Myocyte (in vitro differentiated cells): ENCODE measurements at regions not wholly inside any gene's neighbourhood (a gene's known extent, or its start where the extent isn't known, plus 50 kb on each side); places are given as distances from the start of the nearest gene placed in this dataset.

Source experiments
- DNase-seq: peaks from one replicate; pipeline ENCODE4 v3.0.0-alpha.2; 2012; ENCODE audit warnings: low read depth

DNA sequence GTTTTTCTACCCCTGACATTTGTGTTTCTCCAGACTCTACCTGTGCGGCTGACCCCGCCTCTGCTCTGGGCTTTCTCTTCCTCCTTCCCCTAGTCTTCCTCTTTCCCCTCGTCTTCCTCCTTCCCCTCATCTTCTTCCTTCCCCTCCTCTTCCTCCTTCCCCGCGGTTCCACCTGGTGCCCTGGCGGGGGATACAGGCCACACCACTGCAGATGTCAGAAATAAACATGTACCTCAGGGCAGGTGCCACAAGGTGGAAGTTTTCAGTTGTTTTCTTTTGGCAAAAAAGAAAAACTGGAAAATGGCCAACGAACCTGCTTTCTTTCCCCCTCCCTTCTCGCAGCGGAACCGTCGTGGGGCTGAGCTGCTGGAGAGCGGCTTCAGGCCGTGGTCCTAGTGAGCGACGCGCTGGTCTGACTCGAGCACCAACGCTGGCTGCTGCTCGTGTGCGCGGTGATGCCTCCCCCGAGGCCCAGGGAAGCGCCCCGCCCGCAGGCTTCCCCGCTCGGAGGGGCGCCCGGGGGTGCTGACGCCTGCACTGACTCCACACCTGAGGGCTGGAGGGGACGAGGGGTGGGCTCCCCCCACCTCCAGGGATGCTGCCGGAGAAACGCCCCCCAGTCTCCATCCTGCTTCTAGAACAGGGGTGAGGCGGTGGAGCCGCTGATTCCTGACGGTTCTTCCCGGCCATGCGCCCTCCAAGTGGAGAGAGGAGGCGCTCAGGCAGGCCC, 83.7 kb upstream of the ZNF516 start:
- DNase-seq: no peak

GRCh38 chr18:76573325-76574025, 78.4 kb upstream of the ZNF516 start:
- peak; percentile 18 for DNase-seq

DNA sequence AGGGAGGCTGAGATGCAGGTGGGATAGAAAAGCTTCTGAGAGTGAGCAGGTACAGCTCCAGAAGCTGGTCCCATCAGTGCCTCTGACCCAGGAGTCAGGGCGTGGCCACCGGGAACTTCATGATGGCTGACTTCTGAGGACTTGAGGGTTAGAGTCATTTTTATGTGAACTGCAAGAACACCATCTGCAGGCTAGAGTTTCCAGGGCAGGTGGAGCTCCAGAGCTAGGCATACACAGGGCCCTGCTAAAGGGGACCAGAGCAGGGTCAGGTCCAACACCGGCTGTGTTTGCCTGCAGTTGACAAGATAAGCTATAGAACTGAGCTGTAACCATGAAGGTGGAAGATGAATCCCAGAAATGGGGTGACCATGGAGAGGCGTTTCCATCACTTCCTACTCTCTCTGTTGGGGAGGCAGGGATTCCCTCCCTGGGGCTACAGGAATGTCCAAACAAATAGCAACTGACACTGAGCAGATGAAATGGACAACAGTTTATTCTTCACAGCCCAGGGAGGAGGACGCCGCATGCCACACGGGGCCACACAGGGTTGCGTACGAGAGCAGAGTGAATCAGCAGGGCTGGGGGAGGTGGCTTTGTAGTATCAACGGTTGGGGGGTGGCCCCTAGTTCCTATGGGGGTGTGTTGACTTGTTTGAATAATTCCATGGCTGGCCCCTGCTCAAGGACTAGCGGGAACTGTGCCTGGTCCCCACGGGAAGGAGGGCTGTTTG, 77.6 kb upstream of the ZNF516 start:
- no peak for DNase-seq

DNA sequence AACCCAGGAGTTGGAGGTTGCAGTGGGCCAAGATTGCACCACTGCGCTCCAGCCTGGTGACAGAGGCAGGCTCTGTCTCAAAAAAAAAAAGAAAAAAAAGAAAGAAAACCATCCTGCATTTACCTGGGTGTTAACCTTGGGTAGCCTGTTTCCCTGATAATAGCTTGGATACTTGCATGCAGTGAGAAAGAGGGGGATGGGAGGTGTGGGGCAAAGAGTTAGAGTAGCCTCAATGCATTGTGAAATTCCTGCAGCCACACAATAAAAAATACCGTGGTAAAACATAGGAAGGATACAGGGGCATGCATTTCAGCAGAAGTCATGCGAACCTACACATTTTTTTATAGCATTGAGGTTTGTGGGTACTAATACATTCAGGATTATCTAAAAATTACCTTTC, 76.6 kb upstream of the ZNF516 start:
- DNase-seq: no peak

GRCh38 chr18:76570856-76571255, 75.8 kb upstream of the ZNF516 start:
- DNase-seq: no peak

DNA sequence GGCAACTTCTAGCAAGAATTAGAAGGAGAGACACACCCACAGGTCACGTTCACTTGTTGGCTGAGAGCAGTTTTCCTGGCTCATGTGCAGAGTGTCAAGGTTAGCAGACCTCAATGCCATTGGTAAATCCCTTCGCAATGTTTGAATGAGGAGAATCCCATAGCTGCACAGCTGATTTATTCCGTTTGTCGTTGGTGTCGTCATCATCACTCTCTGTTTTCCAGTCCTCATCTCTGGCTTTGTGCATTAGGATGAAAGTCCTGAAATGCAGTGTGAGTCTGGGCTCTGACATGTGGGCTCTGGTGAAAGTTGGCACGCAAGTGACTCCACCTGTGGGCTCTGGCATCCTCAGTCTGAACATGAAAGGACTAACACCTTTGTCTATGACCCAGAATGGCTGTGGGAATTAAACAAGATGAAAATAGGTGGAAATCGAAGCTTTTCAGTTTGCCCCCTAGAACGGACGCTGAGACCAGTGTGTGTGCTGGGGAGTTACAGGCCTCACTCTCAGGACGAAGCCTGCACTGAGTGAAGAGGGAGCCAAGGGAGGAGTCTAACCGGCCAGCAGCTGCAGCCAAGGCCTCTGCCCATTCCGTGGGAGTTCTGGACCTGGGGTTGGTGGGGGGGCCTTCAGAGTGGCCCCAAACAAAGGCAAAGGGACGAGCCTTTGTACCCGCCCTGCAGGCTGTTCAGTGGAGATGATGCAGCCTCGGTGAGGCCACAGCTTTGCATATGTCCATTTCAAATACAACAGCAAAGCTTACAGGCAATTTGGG, 74.8 kb upstream of the ZNF516 start:
- no peak for DNase-seq

DNA sequence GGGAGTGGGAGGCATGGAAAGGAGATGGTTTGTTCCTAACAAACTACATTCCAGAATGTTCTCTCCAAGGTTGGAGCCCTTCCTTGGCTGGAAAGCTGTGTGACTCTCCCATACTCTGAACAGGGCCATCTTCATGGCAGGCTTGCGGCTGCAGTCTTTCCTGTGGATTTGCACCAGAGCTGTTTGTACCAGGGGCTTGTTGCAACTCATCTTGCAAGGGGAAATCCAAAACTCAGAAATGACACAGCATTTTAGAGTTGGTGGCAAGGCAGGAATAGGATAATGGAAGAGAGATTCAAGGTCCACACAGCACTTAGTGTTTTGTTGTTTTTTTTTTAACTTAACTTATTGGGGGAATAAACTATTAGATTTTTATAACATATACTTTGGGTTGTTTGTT, 73.7 kb upstream of the ZNF516 start:
- DNase-seq: no peak

DNA sequence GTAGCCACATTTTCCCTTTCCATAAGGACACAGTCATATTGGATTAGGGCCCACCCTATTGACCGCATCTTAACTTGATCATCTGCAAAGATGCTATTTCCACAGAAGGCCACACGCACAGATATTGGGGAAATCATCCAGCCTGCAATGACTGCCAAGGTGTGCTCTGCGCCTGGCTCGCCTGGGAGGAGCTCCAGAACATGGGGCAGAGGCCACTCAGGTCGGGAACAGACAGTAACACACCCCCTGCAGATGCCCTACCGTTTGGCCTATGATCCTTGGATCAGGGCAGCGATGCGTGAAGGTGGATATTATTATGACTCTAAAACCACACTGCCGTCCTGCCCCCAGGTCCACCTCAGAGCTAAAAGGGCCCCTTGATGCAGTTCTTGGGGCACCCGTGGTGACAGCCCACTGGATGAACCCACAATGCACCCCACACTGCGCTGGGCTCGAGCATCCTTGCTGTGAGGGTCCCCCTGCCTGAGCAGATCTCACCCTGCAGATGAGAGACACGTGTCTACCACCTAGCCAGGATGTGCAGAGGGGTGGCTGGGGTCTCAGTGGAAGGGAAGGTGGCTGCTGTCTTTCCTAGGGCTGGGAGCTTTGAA, 72.9 kb upstream of the ZNF516 start:
- no peak for DNase-seq

GRCh38 chr18:76566987-76567386, 71.9 kb upstream of the ZNF516 start:
- DNase-seq: no peak

DNA sequence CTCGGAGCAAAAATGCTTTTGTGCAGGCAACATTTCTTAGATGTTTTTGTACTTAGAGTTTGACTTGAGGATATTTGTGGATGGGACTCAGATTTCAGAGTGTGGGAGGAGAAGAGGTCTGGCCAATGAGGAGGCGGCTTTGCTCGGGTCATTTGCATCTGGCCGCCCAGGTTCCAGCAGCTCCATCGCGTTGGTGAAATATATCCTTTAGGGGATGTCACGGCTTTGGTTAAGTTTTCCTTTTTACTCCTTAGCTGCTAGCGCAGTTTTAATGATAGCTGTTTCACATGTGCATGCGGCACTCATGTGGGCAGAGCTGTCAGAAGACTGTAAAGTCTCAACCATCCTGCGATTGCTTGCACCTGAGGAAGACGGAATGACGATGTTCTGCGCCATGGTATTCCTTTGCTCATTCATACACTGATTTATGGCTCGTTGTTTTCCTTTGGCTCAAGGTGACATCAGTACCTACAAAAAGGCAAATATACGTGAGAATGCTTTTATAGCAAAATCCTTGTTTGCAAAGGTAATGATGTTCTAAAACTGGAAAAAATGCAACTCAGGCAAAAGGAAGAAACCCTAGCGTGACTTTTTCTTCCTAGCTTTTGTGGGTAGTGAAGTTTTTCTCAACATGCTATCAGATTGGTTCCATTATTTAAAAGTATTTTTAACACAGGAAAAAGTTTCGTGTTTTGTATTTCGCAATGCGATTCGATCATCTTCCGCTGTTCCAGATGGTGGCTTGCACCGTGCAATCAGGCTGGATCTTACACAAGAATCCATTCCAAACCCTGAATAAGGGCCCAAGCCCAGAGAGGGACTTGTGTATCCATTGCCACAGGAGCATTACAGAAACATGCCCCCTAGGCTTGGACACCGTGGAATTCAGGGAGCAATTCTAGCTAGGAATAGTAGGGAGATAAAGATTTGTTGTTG, 70.5 kb upstream of the ZNF516 start:
- peak; percentile 87 for DNase-seq

- no peak for DNase-seq
Measured at GRCh38 chr18:76564655-76565237, 69.7 kb upstream of the ZNF516 start.

DNA sequence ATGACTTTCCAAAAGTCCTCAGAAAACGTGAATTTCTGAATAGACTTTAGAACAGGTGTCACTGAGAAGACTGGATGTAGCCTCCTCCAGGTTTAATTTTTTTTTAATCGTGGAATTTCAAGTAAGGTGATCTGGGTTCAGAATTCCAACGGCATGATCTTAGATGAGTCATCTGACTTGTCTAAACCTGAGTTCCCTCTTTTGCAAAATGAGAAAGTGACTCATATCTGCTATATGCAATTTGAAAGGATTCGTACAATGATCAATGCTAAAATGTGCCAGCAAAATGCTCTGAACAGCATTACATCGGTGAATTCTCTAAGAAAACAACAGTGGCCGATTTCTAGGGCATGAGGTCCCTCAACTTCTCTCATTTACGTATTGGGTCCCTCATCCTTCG, 69.1 kb upstream of the ZNF516 start:
- no peak for DNase-seq

- no peak for DNase-seq
Measured at GRCh38 chr18:76562286-76563122, 67.5 kb upstream of the ZNF516 start.

- no peak for DNase-seq
Measured at GRCh38 chr18:76558881-76559667, 64.0 kb upstream of the ZNF516 start.

GRCh38 chr18:76557026-76557575, 62.1 kb upstream of the ZNF516 start:
- no peak for DNase-seq

GRCh38 chr18:76554547-76555222, 59.6 kb upstream of the ZNF516 start:
- DNase-seq: no peak
